ENCODE measurements at regions not wholly inside any gene's neighbourhood (a gene's known extent, or its start where the extent isn't known, plus 50 kb on each side); places are given as distances from the start of the nearest gene placed in this dataset.

GRCh38 chr16:5176505-5176904 lies 78.9 kb upstream of the EEF2KMT start:
- no peak for TF ChIP-seq TOX (CRISPR knock-in tag; IDR thresholded peaks at IDR 0.05; ENCODE audit: borderline replicate concordance)
- no peak for TF ChIP-seq CSDC2 (CRISPR knock-in tag; IDR thresholded peaks at IDR 0.05)
- no peak for TF ChIP-seq PPARA (CRISPR knock-in tag; IDR thresholded peaks at IDR 0.05; ENCODE audit: borderline replicate concordance)
- TF ChIP-seq PATZ1 (CRISPR knock-in tag; IDR thresholded peaks at IDR 0.05; ENCODE audit: borderline replicate concordance), result no peak
- TF ChIP-seq ZNF565 (CRISPR knock-in tag; conservative IDR thresholded peaks at IDR 0.05; ENCODE audit: low read depth), result no peak
- no peak for TF ChIP-seq ZFP3 (CRISPR knock-in tag; IDR thresholded peaks at IDR 0.05)
- no peak for TF ChIP-seq SNAI2 (CRISPR knock-in tag; IDR thresholded peaks at IDR 0.05)
- TF ChIP-seq TCF4 (CRISPR knock-in tag; IDR thresholded peaks at IDR 0.05; ENCODE audit: borderline replicate concordance), result no peak

All from SK-N-SH treated with all-trans-retinoic acid at 6 μM for 48 hours (cell line).